Ishikawa (cell line): ENCODE measurements at regions not wholly inside any gene's neighbourhood (a gene's known extent, or its start where the extent isn't known, plus 50 kb on each side); places are given as distances from the start of the nearest gene placed in this dataset.

Experiments
- CEBPB ChIP-seq: IDR thresholded peaks from 2 replicates; pipeline ENCODE4 v1.6.1; 2012
- CREB1 ChIP-seq: IDR thresholded peaks from 2 replicates; pipeline ENCODE4 v1.6.1; 2012; ENCODE audit warnings: low read depth
- EGR1 ChIP-seq: IDR thresholded peaks from 2 replicates; pipeline ENCODE4 v1.6.1; 2012
- EP300 ChIP-seq: IDR thresholded peaks from 2 replicates; pipeline ENCODE4 v1.6.1; 2012; ENCODE audit warnings: borderline replicate concordance
- FOXM1 ChIP-seq: IDR thresholded peaks from 2 replicates; pipeline ENCODE4 v1.6.1; 2012; ENCODE audit warnings: low read depth, borderline replicate concordance
- NFIC ChIP-seq: IDR thresholded peaks from 2 replicates; pipeline ENCODE4 v1.6.1; 2012
- RAD21 ChIP-seq: IDR thresholded peaks from 2 replicates; pipeline ENCODE4 v1.6.1; 2012; ENCODE audit warnings: low read depth
- TAF1 ChIP-seq: IDR thresholded peaks from 2 replicates; pipeline ENCODE4 v1.6.1; 2012; ENCODE audit warnings: low read depth, mild to moderate bottlenecking
- TCF12 ChIP-seq: IDR thresholded peaks from 2 replicates; pipeline ENCODE4 v1.6.1; 2012; ENCODE audit warnings: low read depth
- TEAD4 ChIP-seq: IDR thresholded peaks from 2 replicates; pipeline ENCODE4 v1.6.1; 2012
- YY1 ChIP-seq: IDR thresholded peaks from 2 replicates; pipeline ENCODE4 v1.6.1; 2012; ENCODE audit warnings: low read depth
- ZBTB7A ChIP-seq: IDR thresholded peaks from 2 replicates; pipeline ENCODE4 v1.6.1; 2012; ENCODE audit warnings: low read depth
- TF ChIP-seq, protein P1 (sequence below): IDR thresholded peaks from 2 replicates; pipeline ENCODE4 v1.6.1; 2012
- TF ChIP-seq, protein P2 (sequence below): IDR thresholded peaks from 2 replicates; pipeline ENCODE4 v1.6.1; 2012; ENCODE audit warnings: low read depth, mild to moderate bottlenecking
- TF ChIP-seq, protein P3 (sequence below): IDR thresholded peaks from 2 replicates; pipeline ENCODE4 v1.6.1; 2012

DNA sequence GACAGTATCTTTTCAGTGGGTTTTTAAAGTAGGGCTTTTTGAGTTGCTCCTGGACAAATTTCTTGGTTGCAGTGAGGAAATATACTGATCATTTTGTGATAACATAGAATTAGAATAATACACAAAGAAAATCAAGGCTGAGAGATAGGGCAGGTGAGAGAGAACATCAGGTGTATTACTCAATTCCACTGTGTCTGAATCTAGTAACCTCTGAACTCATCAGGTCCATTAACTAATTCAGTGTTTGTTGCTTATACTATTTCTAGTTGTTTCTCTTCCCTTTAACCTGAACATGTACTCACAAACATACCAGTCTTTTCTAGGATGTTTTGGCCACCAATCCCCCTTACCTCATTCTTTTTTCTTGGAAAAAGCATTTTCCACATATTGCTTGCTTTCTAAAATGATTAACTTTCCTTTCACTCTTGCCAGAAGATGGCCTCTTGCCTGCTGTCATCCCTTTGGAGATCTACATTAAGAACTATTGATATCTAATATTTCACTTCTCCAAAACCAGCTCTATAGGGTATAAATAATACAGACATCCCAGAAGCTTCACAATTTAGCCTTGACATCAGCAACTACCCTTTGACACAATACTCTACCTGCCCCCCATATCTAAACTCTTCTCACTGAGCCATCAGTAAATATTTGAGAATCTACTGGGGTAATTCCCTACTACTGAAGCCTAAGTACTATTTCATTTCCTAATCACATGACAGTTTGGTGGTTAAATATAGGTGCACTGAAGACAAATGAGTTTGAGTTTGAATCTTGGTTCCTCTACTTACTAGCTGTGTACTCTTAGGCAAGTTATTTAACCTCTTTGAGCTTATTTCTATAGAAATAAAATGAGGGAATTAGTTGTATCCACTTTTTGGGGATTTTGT is 470.8 kb upstream of the IGFBP7 start:
- TF ChIP-seq, protein P1, sequence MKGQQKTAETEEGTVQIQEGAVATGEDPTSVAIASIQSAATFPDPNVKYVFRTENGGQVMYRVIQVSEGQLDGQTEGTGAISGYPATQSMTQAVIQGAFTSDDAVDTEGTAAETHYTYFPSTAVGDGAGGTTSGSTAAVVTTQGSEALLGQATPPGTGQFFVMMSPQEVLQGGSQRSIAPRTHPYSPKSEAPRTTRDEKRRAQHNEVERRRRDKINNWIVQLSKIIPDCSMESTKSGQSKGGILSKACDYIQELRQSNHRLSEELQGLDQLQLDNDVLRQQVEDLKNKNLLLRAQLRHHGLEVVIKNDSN = no peak
- no peak for TF ChIP-seq YY1
- TF ChIP-seq EP300 = no peak
- TF ChIP-seq, protein P2, sequence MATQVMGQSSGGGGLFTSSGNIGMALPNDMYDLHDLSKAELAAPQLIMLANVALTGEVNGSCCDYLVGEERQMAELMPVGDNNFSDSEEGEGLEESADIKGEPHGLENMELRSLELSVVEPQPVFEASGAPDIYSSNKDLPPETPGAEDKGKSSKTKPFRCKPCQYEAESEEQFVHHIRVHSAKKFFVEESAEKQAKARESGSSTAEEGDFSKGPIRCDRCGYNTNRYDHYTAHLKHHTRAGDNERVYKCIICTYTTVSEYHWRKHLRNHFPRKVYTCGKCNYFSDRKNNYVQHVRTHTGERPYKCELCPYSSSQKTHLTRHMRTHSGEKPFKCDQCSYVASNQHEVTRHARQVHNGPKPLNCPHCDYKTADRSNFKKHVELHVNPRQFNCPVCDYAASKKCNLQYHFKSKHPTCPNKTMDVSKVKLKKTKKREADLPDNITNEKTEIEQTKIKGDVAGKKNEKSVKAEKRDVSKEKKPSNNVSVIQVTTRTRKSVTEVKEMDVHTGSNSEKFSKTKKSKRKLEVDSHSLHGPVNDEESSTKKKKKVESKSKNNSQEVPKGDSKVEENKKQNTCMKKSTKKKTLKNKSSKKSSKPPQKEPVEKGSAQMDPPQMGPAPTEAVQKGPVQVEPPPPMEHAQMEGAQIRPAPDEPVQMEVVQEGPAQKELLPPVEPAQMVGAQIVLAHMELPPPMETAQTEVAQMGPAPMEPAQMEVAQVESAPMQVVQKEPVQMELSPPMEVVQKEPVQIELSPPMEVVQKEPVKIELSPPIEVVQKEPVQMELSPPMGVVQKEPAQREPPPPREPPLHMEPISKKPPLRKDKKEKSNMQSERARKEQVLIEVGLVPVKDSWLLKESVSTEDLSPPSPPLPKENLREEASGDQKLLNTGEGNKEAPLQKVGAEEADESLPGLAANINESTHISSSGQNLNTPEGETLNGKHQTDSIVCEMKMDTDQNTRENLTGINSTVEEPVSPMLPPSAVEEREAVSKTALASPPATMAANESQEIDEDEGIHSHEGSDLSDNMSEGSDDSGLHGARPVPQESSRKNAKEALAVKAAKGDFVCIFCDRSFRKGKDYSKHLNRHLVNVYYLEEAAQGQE = no peak
- TF ChIP-seq TCF12 = no peak
- TF ChIP-seq TAF1 = no peak
- TF ChIP-seq CREB1 = no peak
- TF ChIP-seq EGR1 = no peak
- no peak for TF ChIP-seq ZBTB7A
- TF ChIP-seq, protein P3, sequence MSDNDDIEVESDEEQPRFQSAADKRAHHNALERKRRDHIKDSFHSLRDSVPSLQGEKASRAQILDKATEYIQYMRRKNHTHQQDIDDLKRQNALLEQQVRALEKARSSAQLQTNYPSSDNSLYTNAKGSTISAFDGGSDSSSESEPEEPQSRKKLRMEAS = no peak
- TF ChIP-seq NFIC = no peak
- TF ChIP-seq CEBPB = no peak
- TF ChIP-seq RAD21 = no peak
- no peak for TF ChIP-seq FOXM1
- no peak for TF ChIP-seq TEAD4

DNA sequence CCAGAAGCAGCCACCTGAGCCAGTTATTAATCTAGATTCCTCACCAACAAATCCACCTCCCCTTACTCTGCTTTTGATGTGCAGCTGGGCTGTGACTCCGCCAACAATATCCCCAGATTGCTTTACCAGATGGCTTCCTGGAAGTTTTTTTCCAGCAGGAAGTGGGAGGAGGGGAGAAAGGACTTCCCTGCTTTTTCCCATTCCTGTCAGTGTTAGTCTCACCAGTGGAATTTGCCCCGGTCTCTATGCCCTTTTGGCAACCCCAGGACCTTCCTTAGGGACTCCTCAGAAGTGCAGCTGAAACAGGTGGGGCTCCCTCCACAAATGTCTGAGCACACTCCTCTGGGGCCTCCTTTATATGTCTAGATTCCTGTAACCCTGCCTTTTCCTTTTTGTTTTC is 465.2 kb upstream of the IGFBP7 start:
- TF ChIP-seq, protein P3 = no peak
- no peak for TF ChIP-seq CEBPB
- no peak for TF ChIP-seq TCF12
- TF ChIP-seq CREB1 = no peak
- no peak for TF ChIP-seq EP300
- TF ChIP-seq TAF1 = no peak
- TF ChIP-seq TEAD4 = no peak
- TF ChIP-seq, protein P2 = no peak
- TF ChIP-seq, protein P1 = no peak
- TF ChIP-seq NFIC = no peak
- TF ChIP-seq EGR1 = no peak
- no peak for TF ChIP-seq FOXM1
- no peak for TF ChIP-seq RAD21
- no peak for TF ChIP-seq ZBTB7A
- no peak for TF ChIP-seq YY1

DNA sequence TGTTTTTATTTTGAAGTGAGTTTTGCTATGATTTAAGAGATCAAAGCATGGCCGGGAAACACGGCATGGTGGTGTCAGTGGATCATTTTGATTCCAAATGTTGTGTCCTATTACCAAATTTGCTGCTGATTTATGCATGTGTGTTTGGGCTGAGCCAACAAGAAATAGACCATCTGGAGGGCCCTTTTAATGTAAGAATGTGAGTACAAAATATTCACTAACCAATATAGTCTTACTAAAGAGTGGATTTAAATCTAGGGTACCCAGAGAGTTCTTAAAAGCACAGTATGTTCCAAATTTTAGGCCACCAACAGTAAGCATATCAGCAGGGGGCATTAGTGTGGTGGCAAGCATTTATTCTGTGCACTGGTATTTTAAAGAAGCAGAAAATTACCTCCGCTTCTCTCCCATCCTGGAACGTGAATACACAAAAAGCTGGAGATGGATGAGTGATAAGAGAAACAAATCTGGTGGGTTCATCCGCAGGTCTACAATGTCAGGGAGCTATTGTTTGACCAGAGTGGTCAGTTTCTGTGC is 444.4 kb upstream of the IGFBP7 start:
- TF ChIP-seq YY1 = no peak
- no peak for TF ChIP-seq CEBPB
- TF ChIP-seq, protein P1 = no peak
- no peak for TF ChIP-seq TAF1
- TF ChIP-seq EGR1 = no peak
- no peak for TF ChIP-seq NFIC
- no peak for TF ChIP-seq FOXM1
- TF ChIP-seq ZBTB7A = no peak
- TF ChIP-seq CREB1 = no peak
- TF ChIP-seq TCF12 = no peak

DNA sequence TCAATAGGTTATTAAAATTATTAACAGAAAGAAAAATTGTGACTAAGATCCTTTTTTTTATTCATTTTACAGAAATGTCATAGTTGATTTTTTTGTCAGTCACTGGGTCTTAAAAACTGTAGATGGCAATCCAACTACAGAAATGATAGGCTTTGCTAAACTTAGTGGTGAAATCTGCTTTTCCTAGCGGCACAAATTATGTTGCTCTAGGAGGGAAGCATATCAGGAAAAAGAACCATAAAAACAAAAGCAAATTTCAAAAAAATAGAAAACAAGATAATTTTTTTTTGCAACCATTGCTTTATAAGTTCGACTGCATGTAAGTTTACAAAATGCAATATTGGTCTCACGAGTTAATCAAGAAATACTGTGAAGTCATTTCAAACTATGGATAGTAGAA is 443.5 kb upstream of the IGFBP7 start:
- TF ChIP-seq TCF12 (no peak), RAD21 (no peak), NFIC (no peak), FOXM1 (no peak), TAF1 (no peak), TEAD4 (no peak), EGR1 (no peak), YY1 (no peak), CREB1 (no peak), EP300 (no peak), CEBPB (no peak), ZBTB7A (no peak)
- TF ChIP-seq, protein P2 = no peak
- TF ChIP-seq, protein P1 = no peak
- TF ChIP-seq, protein P3 = no peak
